ENCODE measurements at regions not wholly inside any gene's neighbourhood (a gene's known extent, or its start where the extent isn't known, plus 50 kb on each side); places are given as distances from the start of the nearest gene placed in this dataset.
"Not testable (repeated sequence)": the region's sequence is repeated elsewhere in the genome, so short reads cannot be mapped to it uniquely, and the experiment has no call there.

- Histone ChIP-seq H3K36me3 (no peaks in the 10 kb centered on the region), H3K27ac (no peak overlapping the region), H3K27me3 (replicated peaks) (peaks cover 5% of the 10 kb centered on the region; the same call in 1 of the 2 replicates), H3K4me1 (replicated peaks) (no peaks in the 10 kb centered on the region), H3K4me3 (no peak overlapping the region), H3K9me3 (replicated peaks) (no peaks in the 10 kb centered on the region)
- DNase-seq (ENCODE audit: low read depth in 1 of 2, low spot score in 2 of 2), result no peak
These were observed 222.9 kb upstream of the MYL2 start for GRCh38 chr12:111143271-111143670.

GRCh38 chr12:111141205-111141604 is 220.8 kb upstream of the MYL2 start:
- H3K4me1 ChIP-seq (replicated peaks), result no peaks in the 10 kb centered on the region
- peaks cover 5% of the 10 kb centered on the region; the same call in 1 of the 2 replicates for H3K27me3 ChIP-seq (replicated peaks)
- H3K9me3 ChIP-seq (replicated peaks), result no peaks in the 10 kb centered on the region
- H3K27ac ChIP-seq, result no peak overlapping the region
- no peak for DNase-seq (ENCODE audit: low read depth in 1 of 2, low spot score in 2 of 2)
- H3K36me3 ChIP-seq, result no peaks in the 10 kb centered on the region
- no peak overlapping the region for H3K4me3 ChIP-seq

GRCh38 chr12:111138016-111138415 is 217.6 kb upstream of the MYL2 start:
- H3K4me3 ChIP-seq, result no peak overlapping the region
- H3K9me3 ChIP-seq (replicated peaks), result no peaks in the 10 kb centered on the region
- H3K36me3 ChIP-seq, result no peaks in the 10 kb centered on the region
- peaks cover 6% of the 10 kb centered on the region; the same call in 1 of the 2 replicates for H3K27me3 ChIP-seq (replicated peaks)
- H3K4me1 ChIP-seq (replicated peaks), result no peaks in the 10 kb centered on the region
- DNase-seq (ENCODE audit: low read depth in 1 of 2, low spot score in 2 of 2), result no peak
- no peak overlapping the region for H3K27ac ChIP-seq

- DNase-seq (ENCODE audit: low read depth in 1 of 2, low spot score in 2 of 2), result no peak
- no peaks in the 10 kb centered on the region for H3K4me1 ChIP-seq (replicated peaks)
- H3K9me3 ChIP-seq (replicated peaks), result no peaks in the 10 kb centered on the region
- H3K27me3 ChIP-seq (replicated peaks), result peaks cover 7% of the 10 kb centered on the region; the same call in 1 of the 2 replicates
- H3K27ac ChIP-seq, result no peak overlapping the region
- no peaks in the 10 kb centered on the region for H3K36me3 ChIP-seq
- H3K4me3 ChIP-seq, result no peak overlapping the region
These were observed 215.0 kb upstream of the MYL2 start for GRCh38 chr12:111135293-111135832.

GRCh38 chr12:111130336-111130735 is 210.0 kb upstream of the MYL2 start:
- no peaks in the 10 kb centered on the region for H3K4me1 ChIP-seq (replicated peaks)
- H3K4me3 ChIP-seq, result no peak overlapping the region
- H3K27me3 ChIP-seq (replicated peaks), result peaks cover 5% of the 10 kb centered on the region; the same call in 1 of the 2 replicates
- H3K27ac ChIP-seq, result no peak overlapping the region
- no peaks in the 10 kb centered on the region for H3K9me3 ChIP-seq (replicated peaks)
- DNase-seq (ENCODE audit: low read depth in 1 of 2, low spot score in 2 of 2), result no peak
- no peaks in the 10 kb centered on the region for H3K36me3 ChIP-seq

- no peak overlapping the region for H3K4me3 ChIP-seq
- no peaks in the 10 kb centered on the region for H3K4me1 ChIP-seq (replicated peaks)
- H3K27me3 ChIP-seq (replicated peaks), result peaks cover 5% of the 10 kb centered on the region; the same call in 1 of the 2 replicates
- no peaks in the 10 kb centered on the region for H3K9me3 ChIP-seq (replicated peaks)
- no peaks in the 10 kb centered on the region for H3K36me3 ChIP-seq
- H3K27ac ChIP-seq, result no peak overlapping the region
- no peak for DNase-seq (ENCODE audit: low read depth in 1 of 2, low spot score in 2 of 2)
These were observed 208.9 kb upstream of the MYL2 start for GRCh38 chr12:111129149-111129767.

GRCh38 chr12:111126331-111126730 is 206.0 kb upstream of the MYL2 start:
- Histone ChIP-seq H3K36me3 (no peaks in the 10 kb centered on the region), H3K27ac (no peak overlapping the region), H3K4me3 (no peak overlapping the region), H3K27me3 (replicated peaks) (peaks cover 16% of the 10 kb centered on the region; the same call in 1 of the 2 replicates), H3K4me1 (replicated peaks) (no peaks in the 10 kb centered on the region), H3K9me3 (replicated peaks) (no peaks in the 10 kb centered on the region)
- no peak for DNase-seq (ENCODE audit: low read depth in 1 of 2, low spot score in 2 of 2)

GRCh38 chr12:111124183-111124582 is 203.8 kb upstream of the MYL2 start:
- H3K27me3 ChIP-seq (replicated peaks), result peaks cover 16% of the 10 kb centered on the region; the same call in 1 of the 2 replicates
- H3K9me3 ChIP-seq (replicated peaks), result no peaks in the 10 kb centered on the region
- no peaks in the 10 kb centered on the region for H3K36me3 ChIP-seq
- H3K4me1 ChIP-seq (replicated peaks), result no peaks in the 10 kb centered on the region
- no peak for DNase-seq (ENCODE audit: low read depth in 1 of 2, low spot score in 2 of 2)
- no peak overlapping the region for H3K4me3 ChIP-seq
- H3K27ac ChIP-seq, result no peak overlapping the region

GRCh38 chr12:111123390-111123789 is 203.0 kb upstream of the MYL2 start:
- Histone ChIP-seq H3K36me3 (no peaks in the 10 kb centered on the region), H3K4me3 (no peak overlapping the region), H3K27me3 (replicated peaks) (peaks cover 16% of the 10 kb centered on the region; the same call in 1 of the 2 replicates), H3K9me3 (replicated peaks) (no peaks in the 10 kb centered on the region), H3K27ac (no peak overlapping the region), H3K4me1 (replicated peaks) (no peaks in the 10 kb centered on the region)
- DNase-seq (ENCODE audit: low read depth in 1 of 2, low spot score in 2 of 2), result no peak

GRCh38 chr12:111122458-111122878 is 202.1 kb upstream of the MYL2 start:
- H3K27me3 ChIP-seq (replicated peaks), result peaks cover 16% of the 10 kb centered on the region; the same call in 1 of the 2 replicates
- H3K27ac ChIP-seq, result no peak overlapping the region
- no peaks in the 10 kb centered on the region for H3K4me1 ChIP-seq (replicated peaks)
- no peaks in the 10 kb centered on the region for H3K36me3 ChIP-seq
- H3K4me3 ChIP-seq, result no peak overlapping the region
- no peaks in the 10 kb centered on the region for H3K9me3 ChIP-seq (replicated peaks)
- DNase-seq (ENCODE audit: low read depth in 1 of 2, low spot score in 2 of 2), result no peak

GRCh38 chr12:111121840-111122239 is 201.5 kb upstream of the MYL2 start:
- Histone ChIP-seq H3K4me3 (no peak overlapping the region), H3K4me1 (replicated peaks) (no peaks in the 10 kb centered on the region), H3K27ac (no peak overlapping the region), H3K9me3 (replicated peaks) (no peaks in the 10 kb centered on the region), H3K27me3 (replicated peaks) (peaks cover 15% of the 10 kb centered on the region; the same call in 1 of the 2 replicates), H3K36me3 (no peaks in the 10 kb centered on the region)
- no peak for DNase-seq (ENCODE audit: low read depth in 1 of 2, low spot score in 2 of 2)

GRCh38 chr12:111120578-111120977 is 200.2 kb upstream of the MYL2 start:
- Histone ChIP-seq H3K36me3 (no peaks in the 10 kb centered on the region), H3K27me3 (replicated peaks) (peaks cover 14% of the 10 kb centered on the region; the same call in 1 of the 2 replicates), H3K4me1 (replicated peaks) (no peaks in the 10 kb centered on the region), H3K4me3 (no peak overlapping the region), H3K27ac (no peak overlapping the region), H3K9me3 (replicated peaks) (no peaks in the 10 kb centered on the region)
- no peak for DNase-seq (ENCODE audit: low read depth in 1 of 2, low spot score in 2 of 2)

GRCh38 chr12:111117017-111117416 is 196.6 kb upstream of the MYL2 start:
- Histone ChIP-seq H3K36me3 (no peaks in the 10 kb centered on the region), H3K27me3 (replicated peaks) (peaks cover 13% of the 10 kb centered on the region; the same call in 1 of the 2 replicates), H3K9me3 (replicated peaks) (no peaks in the 10 kb centered on the region), H3K4me3 (no peak overlapping the region), H3K27ac (no peak overlapping the region), H3K4me1 (replicated peaks) (no peaks in the 10 kb centered on the region)
- DNase-seq (ENCODE audit: low read depth in 1 of 2, low spot score in 2 of 2), result no peak

GRCh38 chr12:111113313-111113712 is 192.9 kb upstream of the MYL2 start:
- not testable (repeated sequence) for H3K9me3 ChIP-seq (replicated peaks); H3K27ac ChIP-seq; H3K36me3 ChIP-seq; DNase-seq (ENCODE audit: low read depth in 1 of 2, low spot score in 2 of 2); H3K4me1 ChIP-seq (replicated peaks); H3K4me3 ChIP-seq
- H3K27me3 ChIP-seq (replicated peaks), result peaks cover 10% of the 10 kb centered on the region

All from SJSA1 (cell line).